ENCODE measurements at regions not wholly inside any gene's neighbourhood (a gene's known extent, or its start where the extent isn't known, plus 50 kb on each side); places are given as distances from the start of the nearest gene placed in this dataset.

DNA sequence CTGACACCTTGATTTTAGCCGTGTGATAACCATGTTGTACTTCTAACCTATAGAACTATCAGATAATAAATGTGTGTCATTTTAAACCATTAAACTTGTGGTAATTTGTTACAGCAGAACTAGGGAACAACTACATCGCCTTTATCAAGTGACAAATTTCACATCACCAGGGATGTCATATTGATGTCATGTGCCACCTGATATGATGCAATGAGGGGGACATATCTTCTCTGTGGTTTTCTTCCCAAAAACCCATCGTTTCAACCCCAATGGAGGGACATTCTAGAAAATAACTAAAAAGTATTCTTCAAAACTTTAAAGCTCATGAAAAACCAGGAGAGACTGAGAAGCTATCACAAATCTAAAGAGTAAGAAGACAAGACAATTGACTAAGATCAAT, 212.2 kb downstream of the ETV1 start:
- TF ChIP-seq CTCF (IDR thresholded peaks at IDR 0.05), result no peak
- TF ChIP-seq ZFX (IDR thresholded peaks at IDR 0.05; ENCODE audit: borderline replicate concordance), result no peak

Measured in 22Rv1 (cell line).